GM13977 (cell line): ENCODE measurements at regions not wholly inside any gene's neighbourhood (a gene's known extent, or its start where the extent isn't known, plus 50 kb on each side); places are given as distances from the start of the nearest gene placed in this dataset.

ENCODE experiments used
- DNase-seq: peaks from one replicate; pipeline ENCODE4 v3.0.0; 2012; ENCODE audit warnings: low spot score
- in situ Hi-C: fragments of 300-500 bp; cut with MboI; formaldehyde crosslinking; loops from one replicate; pipeline ENCODE4 v1.12.0; 2022; ENCODE audit warnings: low sequenced_read_pairs, low pct_unique_long_range_greater_than_20kb, mixed read lengths, inconsistent platforms; ENCODE audit not compliant: unreplicated experiment
- TF ChIP-seq, protein P1 (sequence below): IDR thresholded peaks from 2 replicates; pipeline ENCODE4 v1.5.1; 2012; ENCODE audit warnings: mild to moderate bottlenecking, control low read depth; ENCODE audit not compliant: insufficient read depth; ENCODE audit errors: extremely low read depth, missing control alignments

DNA sequence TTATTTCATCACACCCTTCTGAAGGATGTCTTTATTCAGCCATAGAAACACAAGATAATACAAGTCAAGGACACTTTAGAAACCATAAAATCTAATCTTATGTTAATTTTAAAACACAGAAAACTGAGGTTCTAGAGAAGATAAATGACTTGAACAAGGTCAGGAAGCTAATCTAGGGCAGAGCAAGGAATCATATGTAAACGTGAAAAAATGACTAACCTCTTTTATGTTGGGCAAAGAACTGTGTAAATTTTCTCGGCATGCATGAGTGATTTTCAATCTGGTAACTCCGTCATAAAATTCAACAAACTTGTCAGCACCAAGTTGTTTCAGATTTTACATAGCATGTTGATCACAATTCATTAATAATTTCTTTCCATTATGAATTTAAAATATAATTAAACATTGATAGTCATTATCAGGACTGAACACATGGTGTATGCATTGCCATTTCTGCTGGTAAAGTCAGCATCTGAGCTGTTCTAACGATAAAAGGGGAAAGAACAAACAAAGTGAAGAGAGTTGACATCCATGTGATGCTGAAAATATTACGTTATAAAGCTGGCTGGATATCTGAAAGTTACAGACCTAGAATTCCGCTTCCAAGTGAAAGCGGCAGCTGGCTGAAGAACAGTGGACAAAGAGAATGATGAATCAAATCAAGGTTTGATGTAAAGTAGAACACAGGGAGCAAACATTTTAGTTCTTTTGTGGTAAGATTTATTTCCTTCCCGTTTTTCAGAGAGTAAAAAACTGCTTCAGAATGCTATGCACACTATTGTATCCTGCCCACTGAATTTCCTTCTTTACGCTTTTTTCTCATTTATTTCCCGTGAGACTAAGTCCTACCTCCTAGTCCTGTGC lies 1037.4 kb upstream of the TMPRSS15 start:
- in situ Hi-C loops: no loop called here
- DNase-seq: no peak
- TF ChIP-seq, protein P1, sequence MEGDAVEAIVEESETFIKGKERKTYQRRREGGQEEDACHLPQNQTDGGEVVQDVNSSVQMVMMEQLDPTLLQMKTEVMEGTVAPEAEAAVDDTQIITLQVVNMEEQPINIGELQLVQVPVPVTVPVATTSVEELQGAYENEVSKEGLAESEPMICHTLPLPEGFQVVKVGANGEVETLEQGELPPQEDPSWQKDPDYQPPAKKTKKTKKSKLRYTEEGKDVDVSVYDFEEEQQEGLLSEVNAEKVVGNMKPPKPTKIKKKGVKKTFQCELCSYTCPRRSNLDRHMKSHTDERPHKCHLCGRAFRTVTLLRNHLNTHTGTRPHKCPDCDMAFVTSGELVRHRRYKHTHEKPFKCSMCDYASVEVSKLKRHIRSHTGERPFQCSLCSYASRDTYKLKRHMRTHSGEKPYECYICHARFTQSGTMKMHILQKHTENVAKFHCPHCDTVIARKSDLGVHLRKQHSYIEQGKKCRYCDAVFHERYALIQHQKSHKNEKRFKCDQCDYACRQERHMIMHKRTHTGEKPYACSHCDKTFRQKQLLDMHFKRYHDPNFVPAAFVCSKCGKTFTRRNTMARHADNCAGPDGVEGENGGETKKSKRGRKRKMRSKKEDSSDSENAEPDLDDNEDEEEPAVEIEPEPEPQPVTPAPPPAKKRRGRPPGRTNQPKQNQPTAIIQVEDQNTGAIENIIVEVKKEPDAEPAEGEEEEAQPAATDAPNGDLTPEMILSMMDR: no peak

DNA sequence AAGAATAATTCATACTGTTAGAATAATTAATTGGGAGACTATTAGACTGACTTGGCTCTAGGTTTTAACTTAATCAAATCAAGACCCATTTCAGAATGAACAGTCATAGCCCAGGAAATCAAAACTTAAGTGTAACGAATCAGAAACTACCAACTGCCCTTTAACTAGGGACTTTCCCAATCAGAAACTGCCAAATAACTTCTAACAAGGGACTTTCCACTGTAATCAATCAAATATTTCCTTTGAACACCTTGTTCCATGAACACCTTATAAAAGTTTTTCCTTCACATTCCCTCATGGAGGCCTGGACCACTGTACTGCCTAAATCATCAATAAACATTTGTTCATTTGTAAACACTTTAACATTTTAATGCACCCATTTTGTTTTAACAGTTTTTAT lies 1054.7 kb upstream of the TMPRSS15 start:
- DNase-seq: no peak
- in situ Hi-C loops: no loop called here
- TF ChIP-seq, protein P1: no peak

DNA sequence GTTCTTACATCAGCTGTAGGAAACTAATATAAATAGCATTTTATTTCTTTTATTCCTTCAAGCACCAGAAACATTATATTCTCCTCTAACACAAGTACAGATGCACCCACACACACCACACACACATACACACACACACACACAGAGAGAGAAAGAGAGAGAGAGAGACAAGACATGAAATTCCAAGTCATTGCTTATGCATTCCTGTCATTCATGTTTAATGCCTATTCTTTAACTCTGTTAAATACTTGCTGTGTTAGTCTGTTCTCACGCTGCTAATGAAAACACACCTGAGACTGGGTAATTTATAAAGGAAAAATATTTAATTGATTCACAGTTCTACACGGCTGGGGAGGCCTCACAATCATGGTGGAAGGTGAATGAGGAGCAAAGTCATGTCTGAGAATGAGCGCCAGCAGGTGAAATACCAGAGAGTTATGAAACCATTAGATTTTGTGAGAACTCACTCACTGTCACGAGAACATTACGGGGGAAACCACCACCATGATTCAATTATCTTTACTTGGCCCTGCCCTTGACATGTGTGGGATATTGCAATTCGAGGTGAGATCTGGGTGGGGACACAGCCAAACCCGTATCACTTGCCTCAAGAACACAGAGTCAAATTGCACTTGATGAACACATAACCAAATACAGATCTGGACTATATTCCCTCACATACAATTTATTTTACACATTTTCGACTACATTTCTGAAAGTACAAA lies 1058.1 kb upstream of the TMPRSS15 start:
- in situ Hi-C loops: no loop called here
- TF ChIP-seq, protein P1: no peak
- DNase-seq: no peak

DNA sequence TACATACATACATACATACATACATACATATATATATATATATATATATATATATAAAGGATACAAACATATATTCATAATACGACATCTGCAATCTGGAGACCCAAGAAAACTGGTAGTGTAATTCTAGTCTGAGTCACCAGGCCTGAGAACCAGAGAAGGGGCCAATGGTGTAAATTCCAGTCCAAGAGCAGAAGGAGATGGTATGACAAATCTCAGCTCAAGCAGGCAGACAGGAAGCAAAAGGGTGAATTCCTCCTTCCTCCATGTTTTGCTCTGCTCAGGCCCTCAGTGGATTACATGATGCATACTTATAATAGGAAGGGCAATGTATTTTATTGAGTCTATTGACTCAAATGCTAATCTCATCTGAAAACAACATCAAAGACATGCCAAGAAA lies 1060.4 kb upstream of the TMPRSS15 start:
- no peak for DNase-seq
- TF ChIP-seq, protein P1: no peak
- in situ Hi-C loops: no loop called here

DNA sequence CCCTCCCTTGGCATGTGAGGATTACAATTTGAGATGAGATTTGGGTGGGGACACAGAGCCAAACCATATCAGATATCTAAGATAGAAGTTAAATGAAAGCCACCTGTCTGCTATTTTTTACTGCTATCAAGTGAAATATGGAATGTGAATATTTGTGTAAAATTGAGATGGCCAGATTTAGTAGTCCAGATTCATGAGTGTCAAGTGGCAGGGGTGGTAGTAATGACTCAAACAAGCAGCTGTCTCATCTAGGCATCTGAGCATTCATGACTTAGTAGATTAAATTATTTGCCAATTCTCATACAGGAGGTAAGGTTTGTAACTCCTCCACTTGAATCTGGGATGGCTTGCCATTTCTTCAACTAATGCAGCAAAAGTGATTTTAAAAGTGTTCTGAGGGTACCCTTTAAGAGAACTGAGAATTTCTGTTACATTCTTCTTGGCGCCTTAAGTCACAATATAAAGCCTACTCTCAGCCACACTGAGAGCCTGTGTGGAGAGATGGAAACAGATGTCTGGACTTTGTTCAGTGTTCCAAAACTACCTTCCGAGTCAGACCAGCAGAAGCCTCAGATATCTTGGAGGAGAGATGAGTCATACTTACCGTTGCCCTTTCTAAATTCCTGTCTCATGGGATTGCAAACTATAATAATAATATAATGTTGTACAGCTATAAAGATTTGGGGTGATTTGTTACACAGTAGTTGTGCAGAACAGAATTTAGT lies 1065.6 kb upstream of the TMPRSS15 start:
- no peak for DNase-seq
- TF ChIP-seq, protein P1: no peak

DNA sequence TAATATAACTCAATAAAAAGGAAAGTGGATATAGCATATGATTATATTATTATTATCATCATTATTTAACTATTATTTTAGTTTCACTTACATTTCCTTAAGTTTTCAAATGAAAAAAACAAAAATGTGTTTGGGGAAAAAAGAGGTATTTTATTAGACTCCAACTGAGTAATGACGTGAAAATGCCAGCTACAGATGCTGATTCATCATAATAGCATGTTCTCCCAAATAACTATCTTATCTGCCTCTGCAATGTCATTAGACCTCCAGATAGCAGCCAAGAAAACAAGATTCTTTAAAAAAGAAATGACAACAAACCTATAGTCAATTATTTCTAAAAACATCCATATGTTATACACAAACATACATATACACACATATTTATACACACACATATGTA lies 1071.9 kb upstream of the TMPRSS15 start:
- in situ Hi-C loops: no loop called here

More for the DNA sequence above, 1065.6 kb upstream of the TMPRSS15 start:
- in situ Hi-C loops: no loop called here

More for the DNA sequence above, 1071.9 kb upstream of the TMPRSS15 start:
- TF ChIP-seq, protein P1: no peak
- DNase-seq: no peak
